ENCODE measurements at regions not wholly inside any gene's neighbourhood (a gene's known extent, or its start where the extent isn't known, plus 50 kb on each side); places are given as distances from the start of the nearest gene placed in this dataset.

DNA sequence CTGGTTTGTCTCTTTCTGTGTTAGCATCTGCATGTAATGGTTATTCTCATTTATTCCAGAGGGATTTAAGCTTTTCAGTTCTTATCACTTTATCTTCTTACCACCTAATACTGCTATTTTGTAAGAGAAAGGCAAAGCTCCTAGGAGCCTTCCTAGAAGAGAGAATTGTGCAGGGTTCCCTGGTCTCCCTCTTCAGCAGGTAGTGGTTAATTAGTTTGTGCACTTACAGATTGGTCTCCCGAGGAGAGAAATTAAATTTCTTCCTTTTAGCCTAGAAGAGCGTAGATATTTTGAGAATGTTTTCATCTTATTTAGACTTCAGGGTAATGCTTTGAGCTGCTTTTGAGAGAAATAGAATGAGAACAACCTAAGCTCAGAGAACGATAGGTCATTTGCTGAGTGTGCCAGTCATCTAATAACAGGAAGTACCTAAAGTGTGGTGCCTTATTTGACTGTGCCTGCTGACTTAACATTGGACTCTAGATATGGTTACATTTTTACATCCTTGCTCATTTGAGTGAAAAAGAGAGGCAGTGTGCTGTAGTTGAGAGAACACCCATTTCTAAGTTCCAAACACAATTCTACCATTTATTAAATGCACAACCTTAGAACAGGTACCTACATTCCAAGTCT lies 651.4 kb downstream of the STK39 start:
- CTCF ChIA-PET, result no interaction called here
- no peaks in the 10 kb centered on the region for H3K36me3 Mint-ChIP-seq (ENCODE audit: low read depth)
- Histone ChIP-seq H3K27ac (ENCODE audit: low read depth in 1 of 2, low read length in 2 of 2) (no peak overlapping the region), H3K9me3 (ENCODE audit: control insufficient read depth in 1 of 2, insufficient read depth in 1 of 2, low read length in 2 of 2) (no peaks in the 10 kb centered on the region), H3K4me1 (ENCODE audit: insufficient read depth, low read length) (no peaks in the 10 kb centered on the region), H3K4me3 (ENCODE audit: low read length) (no peak overlapping the region), H3K36me3 (ENCODE audit: insufficient read depth, low read length) (no peaks in the 10 kb centered on the region), H3K27me3 (ENCODE audit: control insufficient read depth in 1 of 2, insufficient read depth in 2 of 2, low read length in 2 of 2) (no peaks in the 10 kb centered on the region)
- H3K4me3 Mint-ChIP-seq, result no peak overlapping the region
- H3K4me1 Mint-ChIP-seq (ENCODE audit: low read depth), result no peaks in the 10 kb centered on the region
- no peaks in the 10 kb centered on the region for H3K27me3 Mint-ChIP-seq
- H3K9me3 Mint-ChIP-seq, result no peaks in the 10 kb centered on the region
- no peak overlapping the region for H3K27ac Mint-ChIP-seq
- DNase-seq (no peak), ATAC-seq (ENCODE audit: poor library complexity) (no peak)
- POLR2A ChIA-PET, result no interaction called here
- TF ChIP-seq, protein P1, sequence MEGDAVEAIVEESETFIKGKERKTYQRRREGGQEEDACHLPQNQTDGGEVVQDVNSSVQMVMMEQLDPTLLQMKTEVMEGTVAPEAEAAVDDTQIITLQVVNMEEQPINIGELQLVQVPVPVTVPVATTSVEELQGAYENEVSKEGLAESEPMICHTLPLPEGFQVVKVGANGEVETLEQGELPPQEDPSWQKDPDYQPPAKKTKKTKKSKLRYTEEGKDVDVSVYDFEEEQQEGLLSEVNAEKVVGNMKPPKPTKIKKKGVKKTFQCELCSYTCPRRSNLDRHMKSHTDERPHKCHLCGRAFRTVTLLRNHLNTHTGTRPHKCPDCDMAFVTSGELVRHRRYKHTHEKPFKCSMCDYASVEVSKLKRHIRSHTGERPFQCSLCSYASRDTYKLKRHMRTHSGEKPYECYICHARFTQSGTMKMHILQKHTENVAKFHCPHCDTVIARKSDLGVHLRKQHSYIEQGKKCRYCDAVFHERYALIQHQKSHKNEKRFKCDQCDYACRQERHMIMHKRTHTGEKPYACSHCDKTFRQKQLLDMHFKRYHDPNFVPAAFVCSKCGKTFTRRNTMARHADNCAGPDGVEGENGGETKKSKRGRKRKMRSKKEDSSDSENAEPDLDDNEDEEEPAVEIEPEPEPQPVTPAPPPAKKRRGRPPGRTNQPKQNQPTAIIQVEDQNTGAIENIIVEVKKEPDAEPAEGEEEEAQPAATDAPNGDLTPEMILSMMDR (IDR thresholded peaks at IDR 0.05), result no peak
- intact Hi-C loops (cut with DNase I, micrococcal nuclease), result no loop called here

DNA sequence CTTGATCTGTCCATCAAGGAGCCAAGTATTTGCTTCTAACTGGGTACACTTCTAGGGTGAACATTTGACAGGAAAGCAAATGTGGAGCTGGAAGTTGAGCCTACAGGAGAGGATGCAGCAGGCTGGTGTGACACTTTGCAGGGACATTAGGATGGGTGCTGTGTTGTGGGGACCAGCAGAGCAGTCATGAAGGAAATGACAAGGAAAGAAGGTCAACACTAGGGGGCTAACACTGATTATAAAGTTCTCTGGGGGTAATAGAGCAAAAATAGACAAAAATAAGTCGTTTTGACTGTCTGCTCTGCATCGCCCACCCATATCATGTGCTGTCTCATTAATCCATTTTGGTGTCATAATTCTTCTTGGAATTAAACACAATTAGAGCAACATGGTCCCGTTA lies 652.4 kb downstream of the STK39 start:
- Mint-ChIP-seq H3K4me1 (ENCODE audit: low read depth) (no peaks in the 10 kb centered on the region), H3K27ac (no peak overlapping the region), H3K36me3 (ENCODE audit: low read depth) (no peaks in the 10 kb centered on the region), H3K9me3 (no peaks in the 10 kb centered on the region), H3K4me3 (no peak overlapping the region), H3K27me3 (no peaks in the 10 kb centered on the region)
- DNase-seq, result no peak
- CTCF ChIA-PET, result no interaction called here
- H3K36me3 ChIP-seq (ENCODE audit: insufficient read depth, low read length), result no peaks in the 10 kb centered on the region
- H3K4me3 ChIP-seq (ENCODE audit: low read length), result no peak overlapping the region
- ATAC-seq (ENCODE audit: poor library complexity), result no peak
- no peaks in the 10 kb centered on the region for H3K4me1 ChIP-seq (ENCODE audit: insufficient read depth, low read length)
- H3K9me3 ChIP-seq (ENCODE audit: control insufficient read depth in 1 of 2, insufficient read depth in 1 of 2, low read length in 2 of 2), result no peaks in the 10 kb centered on the region
- no peak overlapping the region for H3K27ac ChIP-seq (ENCODE audit: low read depth in 1 of 2, low read length in 2 of 2)
- TF ChIP-seq, protein P1 (IDR thresholded peaks at IDR 0.05), result no peak
- no peaks in the 10 kb centered on the region for H3K27me3 ChIP-seq (ENCODE audit: control insufficient read depth in 1 of 2, insufficient read depth in 2 of 2, low read length in 2 of 2)
- POLR2A ChIA-PET, result no interaction called here
- intact Hi-C loops (cut with DNase I, micrococcal nuclease), result no loop called here

DNA sequence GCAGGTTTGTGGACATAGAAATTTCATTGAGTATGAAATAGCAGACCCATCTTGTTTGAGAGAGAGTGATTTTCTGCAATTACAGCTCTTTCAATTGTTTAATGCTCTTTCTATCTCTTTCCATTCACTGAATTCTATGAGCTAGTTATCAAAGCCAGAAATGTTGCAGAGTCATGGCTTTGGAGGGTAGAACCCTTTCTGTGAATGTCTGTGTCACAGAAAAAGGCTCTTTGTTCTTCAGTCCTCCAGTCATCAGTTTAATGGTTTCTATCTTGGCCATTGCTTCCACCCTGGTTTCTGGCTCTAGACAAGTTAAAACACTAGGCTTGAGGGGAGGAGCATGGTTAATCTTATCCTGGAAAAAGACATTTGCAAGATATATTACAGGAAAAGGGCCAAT lies 655.0 kb downstream of the STK39 start:
- Mint-ChIP-seq H3K36me3 (ENCODE audit: low read depth) (no peaks in the 10 kb centered on the region), H3K27ac (no peak overlapping the region), H3K4me1 (ENCODE audit: low read depth) (no peaks in the 10 kb centered on the region), H3K27me3 (no peaks in the 10 kb centered on the region), H3K9me3 (no peaks in the 10 kb centered on the region), H3K4me3 (no peak overlapping the region)
- no peak overlapping the region for H3K4me3 ChIP-seq (ENCODE audit: low read length)
- no peaks in the 10 kb centered on the region for H3K36me3 ChIP-seq (ENCODE audit: insufficient read depth, low read length)
- H3K4me1 ChIP-seq (ENCODE audit: insufficient read depth, low read length), result no peaks in the 10 kb centered on the region
- no peaks in the 10 kb centered on the region for H3K9me3 ChIP-seq (ENCODE audit: control insufficient read depth in 1 of 2, insufficient read depth in 1 of 2, low read length in 2 of 2)
- no peak for ATAC-seq (ENCODE audit: poor library complexity)
- TF ChIP-seq, protein P1 (IDR thresholded peaks at IDR 0.05), result no peak
- intact Hi-C loops (cut with DNase I, micrococcal nuclease), result no loop called here
- ChIA-PET POLR2A (no interaction called here), CTCF (no interaction called here)
- no peaks in the 10 kb centered on the region for H3K27me3 ChIP-seq (ENCODE audit: control insufficient read depth in 1 of 2, insufficient read depth in 2 of 2, low read length in 2 of 2)
- DNase-seq, result no peak
- H3K27ac ChIP-seq (ENCODE audit: low read depth in 1 of 2, low read length in 2 of 2), result no peak overlapping the region

All from CD4-positive, alpha-beta T cell (primary cell).